ENCODE measurements at regions not wholly inside any gene's neighbourhood (a gene's known extent, or its start where the extent isn't known, plus 50 kb on each side); places are given as distances from the start of the nearest gene placed in this dataset.
A peak's percentile ranks its signal among the peaks of the same experiment; 100 is the strongest.
"Not testable (repeated sequence)": the region's sequence is repeated elsewhere in the genome, so short reads cannot be mapped to it uniquely, and the experiment has no call there.

DNA sequence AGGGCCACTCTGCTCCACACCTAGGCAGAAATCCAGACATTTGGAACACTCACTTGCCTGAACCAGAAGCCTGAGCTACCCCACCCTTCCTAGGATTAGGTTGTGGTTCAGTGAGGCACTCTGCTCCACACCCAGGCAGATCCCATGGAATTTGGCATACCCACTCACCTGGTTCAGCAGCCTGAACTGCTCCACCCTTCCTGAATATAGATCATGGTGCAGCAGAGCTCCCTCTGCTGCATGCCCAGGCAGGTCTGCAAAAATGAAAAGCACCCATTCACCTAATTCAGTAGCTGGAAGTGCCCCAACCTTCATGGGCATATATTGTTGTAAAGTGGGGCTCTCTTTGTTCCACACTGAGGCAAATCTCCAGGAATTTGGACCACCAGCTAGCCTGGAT is 185.1 kb upstream of the CNTNAP5 start:
- no peak for DNase-seq

DNA sequence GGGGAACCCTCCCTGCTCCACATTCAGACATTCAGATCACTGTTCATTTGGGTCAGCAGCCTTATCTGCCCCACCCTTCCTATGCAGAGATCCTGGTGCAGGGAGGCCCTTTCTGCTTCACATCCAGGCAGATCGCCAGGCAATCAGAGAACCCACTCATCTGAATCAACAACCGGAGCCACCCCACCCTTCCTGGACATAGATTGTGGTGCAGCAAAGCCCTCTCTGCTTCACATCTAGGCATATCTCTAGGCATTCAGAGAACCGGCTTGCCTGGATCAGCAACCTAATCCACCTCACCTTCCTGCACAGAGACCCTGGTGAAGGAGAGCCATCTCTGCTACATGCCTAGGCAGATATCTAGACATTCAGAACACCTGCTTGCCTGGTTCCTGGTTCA is 184.5 kb upstream of the CNTNAP5 start:
- DNase-seq: no peak

DNA sequence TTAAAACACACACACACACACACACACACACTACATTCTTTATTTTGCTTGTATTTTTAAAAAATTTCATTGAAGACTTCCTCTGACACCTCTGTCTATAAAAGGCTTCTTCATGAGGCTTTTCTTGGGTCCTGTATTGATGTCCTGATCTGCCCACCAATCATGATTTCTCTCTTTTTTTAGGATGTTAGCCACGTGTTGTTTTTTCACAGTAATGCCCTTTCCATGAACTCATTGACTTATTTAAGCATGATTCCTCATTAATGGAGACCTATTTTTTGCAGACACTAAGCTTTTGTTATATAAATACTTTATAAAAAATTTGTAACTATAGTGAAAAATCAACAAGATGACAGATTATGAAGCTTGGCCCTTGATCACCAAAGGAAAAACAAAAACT is 173.8 kb upstream of the CNTNAP5 start:
- DNase-seq: no peak

DNA sequence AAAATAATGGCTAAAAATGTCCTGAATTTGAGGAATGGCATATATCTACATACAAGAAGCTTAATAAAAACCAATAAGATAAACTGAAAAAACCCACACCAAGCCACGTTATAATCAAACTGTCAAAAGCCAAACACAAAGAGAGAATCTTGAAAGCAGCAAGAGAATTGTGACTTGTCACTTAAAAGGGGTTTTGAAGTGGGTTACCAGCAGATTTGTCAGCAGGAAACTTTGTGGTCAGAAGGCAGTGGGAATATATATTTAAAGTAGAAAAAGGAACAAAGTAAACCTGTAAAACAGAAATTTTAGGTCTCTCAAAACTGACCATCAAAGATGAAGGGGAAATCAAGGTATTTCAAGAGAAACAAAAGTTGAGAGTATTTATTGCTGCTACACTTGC is 171.9 kb upstream of the CNTNAP5 start:
- DNase-seq: no peak

DNA sequence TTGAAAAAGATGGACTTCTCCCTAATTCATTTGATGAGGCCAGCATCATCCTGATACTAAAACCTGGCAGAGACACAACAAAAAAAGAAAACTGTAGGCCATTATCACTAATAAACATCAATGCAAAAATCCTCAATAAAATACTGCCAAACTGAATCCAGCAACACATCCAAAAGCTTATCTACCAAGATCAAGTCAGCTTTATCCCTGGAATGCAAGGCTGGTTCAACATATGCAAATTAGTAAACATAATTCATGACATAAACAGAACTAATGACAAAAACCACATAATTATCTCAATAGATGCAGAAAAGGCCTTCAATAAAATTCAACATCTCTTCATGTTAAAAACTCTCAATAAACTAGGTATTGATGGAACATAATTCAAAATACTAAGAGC is 166.1 kb upstream of the CNTNAP5 start:
- DNase-seq: not testable (repeated sequence)

DNA sequence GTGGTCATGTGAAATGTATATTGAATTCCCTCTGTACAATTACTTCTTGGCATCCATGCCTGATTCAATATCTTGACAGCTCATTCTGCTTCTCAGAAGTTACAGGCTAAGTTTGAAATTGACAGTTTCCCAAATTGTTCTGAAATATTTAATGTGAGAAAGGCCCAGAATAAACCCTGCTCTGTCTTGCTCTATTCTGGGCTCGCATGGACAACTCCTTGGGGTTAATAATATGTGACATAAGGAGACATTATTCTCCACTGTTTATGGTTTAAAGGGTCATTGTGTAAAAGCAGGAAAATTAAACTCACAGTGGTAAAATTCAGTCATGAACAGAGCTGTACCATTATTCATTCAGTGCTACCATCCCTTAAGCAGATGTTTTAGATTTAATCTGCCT is 160.7 kb upstream of the CNTNAP5 start:
- DNase-seq: peak in 1 of 2 experiments; percentile 1

DNA sequence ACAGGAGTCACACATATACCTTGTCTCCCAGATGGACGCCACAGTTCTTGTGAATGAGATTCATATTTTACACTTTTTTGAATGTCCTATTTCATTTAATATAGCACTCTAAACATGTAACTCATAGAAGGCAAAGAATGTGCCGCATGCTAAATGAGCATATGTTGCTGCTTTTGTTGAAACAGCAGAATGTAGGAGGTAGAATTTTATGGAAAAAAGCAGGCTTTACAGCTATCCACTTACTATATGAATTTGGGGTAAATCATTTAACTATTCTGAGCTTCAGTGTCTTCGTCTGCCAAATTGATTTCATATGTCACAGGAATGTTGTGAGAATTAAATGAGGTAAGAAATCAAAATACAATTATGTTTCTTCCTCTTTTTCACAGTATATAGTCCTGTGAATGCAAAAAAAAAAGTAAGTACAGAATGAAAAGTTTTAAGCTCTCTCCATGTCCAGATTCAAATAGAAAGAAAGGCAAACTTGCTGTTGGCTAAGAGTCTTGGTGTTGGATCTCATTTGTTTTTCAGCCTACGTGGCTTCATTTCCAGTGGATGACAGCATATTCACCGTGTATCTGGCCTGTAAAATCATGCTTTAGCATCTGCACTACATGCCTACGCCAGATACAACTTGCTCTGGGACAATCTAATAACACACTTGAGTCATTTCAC is 154.7 kb upstream of the CNTNAP5 start:
- no peak for DNase-seq

DNA sequence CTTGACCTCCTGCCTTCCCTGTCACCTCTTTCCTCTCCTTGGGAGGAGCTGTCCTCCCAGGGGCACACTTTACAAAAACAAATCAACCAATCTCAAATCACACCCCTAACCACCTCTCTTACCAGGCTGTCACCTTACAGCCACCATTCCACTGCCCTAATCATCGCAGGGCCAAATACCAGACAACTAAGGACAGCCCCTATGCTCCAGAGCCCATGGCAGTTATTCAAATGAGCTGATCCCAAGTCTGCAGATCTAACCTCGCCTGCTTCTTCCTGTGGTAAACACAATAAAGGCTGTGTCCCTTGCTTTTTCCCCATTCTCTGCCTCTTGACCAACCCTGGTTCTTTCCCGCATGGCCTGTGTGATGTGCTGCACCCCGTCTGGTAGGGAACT is 154.2 kb upstream of the CNTNAP5 start:
- no peak for DNase-seq

DNA sequence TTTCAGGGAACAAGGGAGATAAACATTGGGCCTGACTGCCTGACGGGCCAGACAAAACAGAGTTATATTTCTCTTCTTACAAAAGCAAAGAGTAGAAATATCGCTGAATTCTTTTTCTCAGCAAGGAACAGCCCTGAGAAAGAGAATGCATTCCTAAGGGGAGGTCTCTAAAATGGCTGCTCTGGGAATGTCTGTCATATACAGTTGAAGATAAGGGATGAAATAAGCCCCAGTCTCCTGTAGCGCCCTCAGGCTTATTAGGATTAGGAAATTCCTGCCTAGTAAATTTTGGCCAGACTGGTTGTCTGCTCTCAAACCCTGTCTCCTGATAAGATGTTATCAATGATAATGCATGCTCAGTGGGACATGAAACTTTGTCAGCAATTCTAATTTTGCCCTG is 134.9 kb upstream of the CNTNAP5 start:
- DNase-seq: no peak

DNA sequence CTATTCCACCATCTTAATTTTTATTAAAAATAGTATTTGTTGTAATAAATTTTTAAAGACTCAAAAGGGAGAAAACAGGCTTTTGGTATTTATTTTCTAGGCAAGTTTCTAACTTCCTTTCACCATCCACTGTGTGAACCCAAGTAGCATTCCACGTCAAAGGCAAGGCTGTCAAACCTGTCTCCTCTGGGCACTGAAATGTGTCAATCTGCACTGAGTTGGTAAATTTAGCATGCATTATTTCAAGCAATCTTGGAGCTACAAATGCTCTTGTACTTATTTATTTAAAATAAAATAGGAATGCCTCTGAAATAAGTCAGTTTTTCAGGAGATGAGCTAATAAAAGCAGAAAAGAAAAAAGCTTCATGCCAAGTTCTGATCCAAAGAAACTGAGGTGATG is 130.9 kb upstream of the CNTNAP5 start:
- no peak for DNase-seq

DNA sequence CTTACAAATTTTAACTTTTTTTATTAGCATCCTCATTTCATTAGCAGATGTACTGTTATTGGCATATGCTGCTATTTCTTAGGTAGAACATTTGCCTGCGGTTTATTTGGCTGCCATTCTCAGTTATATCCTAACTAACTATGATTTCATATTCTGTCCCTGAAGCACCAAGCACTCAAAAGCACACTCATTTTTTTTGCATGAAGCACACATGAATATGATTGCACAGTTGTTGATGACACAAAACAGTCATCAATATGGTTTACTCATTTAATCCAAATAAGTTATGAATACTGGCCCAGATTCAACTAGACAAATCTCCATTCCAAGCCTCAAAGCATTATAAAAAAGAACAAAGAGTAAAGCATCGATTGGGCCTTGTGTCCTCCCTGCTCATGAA is 129.4 kb upstream of the CNTNAP5 start:
- no peak for DNase-seq

DNA sequence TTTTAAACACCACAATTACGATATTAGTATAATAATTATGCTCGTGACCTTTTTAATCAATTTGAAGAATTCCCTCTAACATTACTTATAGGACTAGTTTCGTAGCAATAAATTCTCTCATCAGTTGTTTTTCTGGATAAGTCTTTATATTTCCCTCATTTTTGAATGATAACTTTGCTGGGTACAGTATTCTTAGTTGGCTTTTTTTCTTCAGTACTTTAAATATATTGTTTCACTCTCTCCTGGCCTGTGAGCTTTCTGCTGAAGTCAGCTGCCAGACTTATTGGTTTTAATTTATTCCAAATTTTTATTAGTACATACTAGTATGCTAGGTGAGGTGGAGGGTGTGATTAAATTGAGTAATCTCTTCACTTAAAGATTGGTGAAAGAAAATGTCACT is 123.8 kb upstream of the CNTNAP5 start:
- DNase-seq: no peak

DNA sequence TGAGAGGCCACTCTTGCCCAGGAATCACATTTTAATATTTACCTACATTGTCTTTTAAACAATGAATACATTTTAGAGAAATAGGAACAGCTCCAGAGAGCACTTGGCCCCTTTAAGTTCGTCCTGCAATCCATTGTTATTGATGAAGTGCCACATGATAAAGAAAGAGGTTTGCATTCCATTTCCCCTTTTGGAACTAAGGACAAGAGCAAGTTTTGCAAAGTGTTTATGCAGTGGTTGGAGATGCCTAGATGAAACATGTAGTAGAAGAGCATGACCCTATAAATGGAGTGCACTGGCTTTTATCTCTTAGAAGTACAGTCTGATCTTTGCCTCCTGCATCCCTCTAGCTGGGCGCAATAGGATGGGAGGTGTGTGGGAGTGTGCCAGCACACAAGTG is 118.7 kb upstream of the CNTNAP5 start:
- no peak for DNase-seq

DNA sequence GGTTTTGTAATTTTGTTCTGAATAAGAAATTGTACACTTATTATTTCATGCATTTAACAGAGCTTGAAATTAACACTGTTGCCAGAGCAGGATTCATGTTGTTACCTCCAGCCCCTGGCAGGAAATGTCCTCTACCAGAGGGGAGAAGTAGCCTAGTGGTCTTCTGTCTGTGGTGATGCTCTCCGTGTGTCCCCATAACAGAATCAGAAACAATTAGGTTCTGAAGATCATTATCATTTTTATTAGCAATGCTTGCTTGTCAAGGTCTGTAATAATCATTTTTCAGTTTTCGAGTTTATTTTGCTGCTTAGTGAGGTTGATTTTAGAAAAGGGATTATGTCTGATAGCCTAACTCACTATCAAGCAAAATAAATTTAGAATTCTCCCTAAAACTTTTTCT is 116.6 kb upstream of the CNTNAP5 start:
- no peak for DNase-seq

DNA sequence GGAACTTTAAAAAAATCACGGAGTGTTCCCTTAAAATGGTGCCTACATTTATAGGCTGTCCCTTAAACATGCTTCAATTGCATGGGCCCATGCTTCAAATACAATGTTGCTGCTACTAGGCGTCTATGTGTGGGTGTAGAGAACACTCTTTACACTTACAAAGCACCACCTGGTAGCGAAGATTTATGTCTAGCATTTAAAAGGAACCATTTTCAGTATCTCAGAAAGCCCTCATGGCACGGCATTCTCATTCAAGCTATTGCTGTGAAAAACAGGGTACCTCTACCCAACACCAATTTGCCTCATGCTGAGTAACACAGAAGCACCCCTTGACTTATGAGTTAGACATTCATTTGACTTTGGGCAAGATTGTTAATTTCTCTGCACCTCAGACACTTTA is 112.9 kb upstream of the CNTNAP5 start:
- DNase-seq: no peak

DNA sequence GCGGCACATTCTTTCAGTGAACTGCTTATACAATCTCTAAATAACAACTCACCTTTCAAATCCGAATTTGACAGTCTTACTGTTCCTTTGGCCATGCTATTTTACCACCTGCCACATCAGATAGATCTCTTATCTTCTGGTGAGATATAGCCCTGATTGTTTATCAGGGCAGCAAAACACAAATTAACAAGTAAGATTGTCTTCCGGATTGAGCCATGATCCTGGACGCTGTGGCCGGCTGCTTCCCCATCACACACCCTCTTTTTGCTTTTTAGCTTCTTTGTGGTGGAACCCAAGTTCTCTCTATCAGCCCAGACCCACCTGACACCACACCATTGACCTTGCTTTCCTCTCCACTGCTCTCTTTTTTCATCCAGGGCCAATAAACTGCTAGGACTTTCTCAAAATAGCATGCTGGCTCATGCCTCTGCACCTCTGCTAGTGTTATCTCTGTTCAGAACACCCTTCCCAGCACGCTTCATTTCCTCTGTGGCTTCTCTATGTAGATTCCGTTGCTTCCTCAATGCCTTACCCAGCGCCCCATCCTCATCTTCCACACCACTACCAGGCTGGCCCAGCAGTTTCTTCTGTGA is 111.8 kb upstream of the CNTNAP5 start:
- no peak for DNase-seq

DNA sequence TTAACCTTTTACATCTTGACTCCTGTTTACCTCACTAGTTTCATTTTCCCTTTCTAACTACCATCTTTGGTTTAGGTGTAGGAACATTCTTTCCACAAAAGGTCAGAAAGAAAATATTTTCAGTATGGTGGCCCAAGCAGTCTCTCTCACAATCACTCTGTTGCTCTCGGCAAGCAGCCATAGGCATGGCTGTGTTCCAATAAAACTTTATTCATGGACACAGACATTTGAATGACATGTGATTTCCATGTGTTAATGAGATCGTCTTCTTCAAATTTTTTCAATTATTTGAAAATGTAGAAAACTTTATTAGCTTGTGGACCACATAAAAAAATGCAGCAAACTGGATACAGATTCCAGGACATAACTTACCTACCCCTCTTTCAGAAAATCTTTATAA is 109.7 kb upstream of the CNTNAP5 start:
- no peak for DNase-seq

DNA sequence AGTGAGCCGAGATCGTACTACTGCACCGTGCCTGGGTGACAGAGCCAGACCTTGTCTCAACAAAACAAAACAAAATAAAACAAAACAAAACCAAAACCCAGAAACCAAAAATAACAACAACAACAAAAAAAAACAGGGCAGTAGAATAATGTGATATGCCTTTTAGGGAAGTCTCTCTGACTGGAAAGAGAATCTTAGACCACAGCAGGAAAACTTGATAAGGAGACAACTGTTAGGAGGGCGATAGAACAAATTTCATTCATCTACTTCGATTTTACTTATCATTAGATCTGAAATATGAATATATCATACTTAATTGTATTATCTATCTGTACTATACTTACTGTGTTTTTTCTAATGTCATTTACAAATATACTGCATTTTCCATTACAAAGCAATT is 109.0 kb upstream of the CNTNAP5 start:
- DNase-seq: no peak

DNA sequence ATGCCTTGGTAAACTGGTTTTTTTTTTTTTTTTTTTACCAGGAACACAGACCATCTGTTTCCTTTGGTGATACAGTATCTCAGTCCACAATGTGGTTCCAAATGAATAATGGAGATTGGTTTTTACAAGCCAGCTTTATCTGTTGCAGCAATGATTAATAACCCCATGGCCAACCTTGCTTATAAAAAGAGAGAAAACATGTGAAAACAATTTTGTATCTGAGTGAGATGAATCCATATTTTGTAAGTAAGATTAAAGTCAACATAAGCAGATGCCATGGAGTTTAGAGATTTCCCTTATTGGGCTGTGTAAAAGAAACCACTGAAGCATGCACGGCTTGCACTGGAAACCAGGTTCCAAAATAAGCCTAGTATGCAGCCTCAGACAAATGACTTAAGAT is 108.6 kb upstream of the CNTNAP5 start:
- DNase-seq: peak; percentile 22 to 79

DNA sequence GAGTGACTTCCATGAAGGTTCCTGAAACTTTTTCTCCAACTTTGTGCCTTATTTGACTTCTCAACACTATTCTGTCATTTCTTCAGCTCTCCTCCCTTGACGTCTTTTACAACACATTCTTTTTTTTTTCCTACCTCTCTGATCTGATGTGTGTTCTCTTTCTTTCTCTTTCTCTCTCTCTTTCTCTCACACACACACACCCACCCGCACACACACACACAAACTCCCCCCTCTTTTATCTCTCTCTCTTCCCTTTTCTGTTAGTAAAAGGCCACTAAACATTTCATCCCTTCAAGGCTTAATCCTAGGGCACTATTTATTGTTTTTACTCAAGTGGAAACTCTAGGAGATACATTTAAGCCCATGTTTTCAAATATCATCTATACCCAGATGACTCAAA is 107.8 kb upstream of the CNTNAP5 start:
- no peak for DNase-seq

DNA sequence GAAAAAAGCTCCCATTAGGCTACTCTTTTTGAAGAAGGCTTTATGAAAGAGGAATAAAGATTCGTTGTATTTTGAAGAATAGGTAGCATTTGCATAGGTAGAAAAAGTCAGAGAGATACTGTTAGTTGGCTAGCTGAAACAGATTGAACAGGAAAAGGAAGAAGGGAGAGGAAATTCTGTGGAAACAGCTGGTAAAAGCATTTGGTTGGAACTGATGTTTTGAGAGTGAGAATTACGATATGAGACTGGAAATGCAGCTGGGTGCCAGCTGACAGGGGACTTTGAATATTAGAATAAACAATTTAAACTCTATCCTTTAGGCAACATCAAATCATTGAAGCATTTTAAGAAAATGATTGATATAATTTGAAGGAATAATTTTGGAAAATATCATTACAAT is 96.7 kb upstream of the CNTNAP5 start:
- no peak for DNase-seq

DNA sequence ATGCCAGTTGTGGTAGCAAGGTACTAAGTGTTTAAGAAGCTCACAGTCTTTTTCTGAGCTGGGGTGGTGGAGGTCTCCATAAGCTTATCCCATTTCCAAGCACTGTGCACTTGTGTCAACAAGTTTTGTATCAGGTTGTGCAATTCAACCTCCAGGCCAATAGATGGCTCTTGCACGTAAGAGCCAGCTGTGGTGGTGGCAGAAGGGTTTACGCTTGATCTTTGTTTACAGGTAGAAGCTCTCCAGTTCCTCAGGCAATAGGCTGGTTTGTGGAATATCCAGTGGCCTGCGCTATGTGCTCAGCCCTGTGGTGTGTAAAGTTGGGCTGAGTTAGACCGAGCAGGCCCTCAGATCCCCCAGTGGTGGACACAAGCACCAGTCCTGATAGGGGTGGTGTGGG is 89.7 kb upstream of the CNTNAP5 start:
- DNase-seq: no peak

DNA sequence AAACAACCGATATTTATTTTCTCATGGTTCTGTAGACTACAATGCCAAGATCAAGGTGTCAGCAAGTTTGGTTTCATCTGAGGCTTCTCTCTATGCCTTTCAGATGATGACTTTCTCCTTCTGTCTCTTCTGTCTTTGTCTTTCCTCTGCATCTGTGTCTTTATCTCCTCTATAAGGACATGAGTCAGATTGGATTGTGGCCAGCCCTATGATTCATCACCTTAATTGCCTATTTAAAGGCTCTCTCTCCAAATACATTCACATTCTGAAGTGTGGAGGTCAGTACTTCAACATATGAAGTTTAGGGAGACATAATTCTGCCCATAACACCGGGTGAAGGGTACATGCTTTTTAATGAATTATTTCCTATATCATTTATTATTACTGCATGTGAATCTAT is 71.2 kb upstream of the CNTNAP5 start:
- peak in 1 of 2 experiments; percentile 20 for DNase-seq

DNA sequence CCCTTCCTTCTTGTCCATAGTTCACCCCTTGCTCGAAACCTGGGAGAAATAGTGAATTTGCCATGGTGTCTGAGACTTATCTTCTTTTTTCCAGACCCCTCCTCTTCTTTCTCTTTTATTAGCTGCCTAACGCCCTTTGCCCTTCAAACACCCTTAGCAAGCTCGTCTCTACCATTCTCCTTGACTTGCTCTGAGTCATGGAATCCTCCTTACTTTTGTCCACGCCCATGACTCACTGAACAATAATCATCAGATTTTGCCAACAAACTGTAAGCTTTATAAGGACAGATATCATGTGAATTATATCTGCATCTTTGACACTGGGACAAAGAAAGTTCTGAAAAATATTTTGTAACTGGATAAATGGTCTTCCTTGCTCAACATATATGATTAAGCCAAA is 67.1 kb upstream of the CNTNAP5 start:
- no peak for DNase-seq

DNA sequence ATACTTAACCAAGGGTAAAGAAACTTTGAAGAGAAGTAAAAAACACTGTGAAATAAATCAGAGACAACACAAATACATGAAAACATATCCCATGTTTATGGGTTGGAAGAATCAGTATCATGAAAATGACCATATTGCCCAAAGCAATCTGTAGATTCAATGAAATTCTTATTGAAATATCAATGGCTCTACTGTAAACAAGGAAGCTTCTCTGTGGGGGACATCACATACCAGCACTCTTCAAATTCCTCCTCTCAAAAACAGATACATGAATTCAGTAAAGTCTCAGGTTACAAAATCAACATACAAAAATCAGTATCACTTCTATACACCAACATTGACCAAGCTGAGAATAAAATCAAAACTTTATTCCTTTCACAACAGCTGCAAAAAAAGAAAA is 63.5 kb upstream of the CNTNAP5 start:
- DNase-seq: no peak
